Tibial nerve (tissue), 4 donors: ENCODE measurements at regions not wholly inside any gene's neighbourhood (a gene's known extent, or its start where the extent isn't known, plus 50 kb on each side); places are given as distances from the start of the nearest gene placed in this dataset.

Experiments
- DNase-seq, 2 donors: peaks; one replicate each; pipeline ENCODE4 v3.0.0-alpha.2; 2019; ENCODE audit warnings: low spot score in 2 of 2
- H3K27ac ChIP-seq, 4 donors: fragments of 200-600 bp; sonication (generic) in 3 of 4; one replicate each; pipeline ENCODE4 v1.5.1; 2017 to 2019; ENCODE audit warnings: mild to moderate bottlenecking in 1 of 4
- H3K27me3 ChIP-seq, 2 donors: fragments of 200-600 bp; sonication (generic) in 1 of 2; one replicate each; pipeline versions ENCODE4 v1.5.1 to v1.6.0; 2017 to 2019
- H3K36me3 ChIP-seq, 3 donors: fragments of 200-600 bp; sonication (generic); one replicate each; pipeline ENCODE4 v1.5.1; 2018 to 2019
- H3K4me1 ChIP-seq, 4 donors: fragments of 200-600 bp; sonication (generic) in 3 of 4; one replicate each; pipeline ENCODE4 v1.5.1; 2017 to 2019
- H3K4me3 ChIP-seq, 4 donors: fragments of 200-600 bp; sonication (generic) in 3 of 4; one replicate each; pipeline ENCODE4 v1.5.1; 2017 to 2019; ENCODE audit warnings: mild to moderate bottlenecking in 1 of 4, moderate library complexity in 1 of 4
- H3K9me3 ChIP-seq, 4 donors: fragments of 200-600 bp; sonication (generic) in 3 of 4; one replicate each; pipeline ENCODE4 v1.5.1; 2017 to 2019
- EP300 ChIP-seq, 2 donors: sonication (generic); formaldehyde crosslinking; IDR thresholded peaks; one replicate each; pipeline ENCODE4 v1.6.1; 2017; ENCODE audit warnings: antibody characterized with exemption in 2 of 2, mild to moderate bottlenecking in 1 of 2
- POLR2A ChIP-seq, 2 donors: fragments of 450-650 bp; IDR thresholded peaks; one replicate each; pipeline ENCODE4 v1.6.1; 2017; ENCODE audit warnings: antibody characterized with exemption in 2 of 2, mild to moderate bottlenecking in 2 of 2, moderate library complexity in 2 of 2
- WGBS, 2 donors: methylation state at CpG; one replicate each; pipeline ENCODE4 v1.1.5; 2018; 5-methylcytosine and 5-hydroxymethylcytosine counted together
- TF ChIP-seq, protein P1 (sequence below), 5 experiments: fragments of 200-600 bp in 3 of 5; fragments of 450-650 bp in 2 of 5; sonication (generic) in 3 of 5; IDR thresholded peaks; one replicate each; pipeline ENCODE4 v1.5.1; 2016 to 2019; ENCODE audit warnings: antibody characterized with exemption in 5 of 5, mild to moderate bottlenecking in 3 of 5, moderate library complexity in 2 of 5

DNA sequence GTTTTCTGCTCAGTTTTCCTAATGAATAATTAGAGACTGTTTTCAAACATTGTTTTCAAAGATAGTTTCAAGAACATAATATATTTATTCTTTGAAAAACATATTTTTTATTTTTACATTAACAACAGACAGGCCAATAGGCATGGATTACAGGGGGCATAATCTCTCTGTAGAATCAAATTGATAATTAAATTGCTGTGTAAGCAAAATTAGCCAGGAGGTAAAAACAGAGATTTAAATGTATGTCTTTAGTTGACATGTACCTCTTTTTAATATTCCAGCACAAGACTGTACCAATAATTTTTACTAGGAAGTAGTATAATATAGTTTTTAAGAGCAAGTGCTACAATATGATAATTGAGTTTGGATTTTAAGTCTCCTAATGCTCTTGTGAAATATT is 1444.5 kb downstream of the BRINP3 start:
- no peaks in the 10 kb centered on the region for H3K27me3 ChIP-seq
- no peak for TF ChIP-seq POLR2A (IDR thresholded peaks at IDR 0.05)
- no peak for TF ChIP-seq EP300 (IDR thresholded peaks at IDR 0.05)
- TF ChIP-seq, protein P1, sequence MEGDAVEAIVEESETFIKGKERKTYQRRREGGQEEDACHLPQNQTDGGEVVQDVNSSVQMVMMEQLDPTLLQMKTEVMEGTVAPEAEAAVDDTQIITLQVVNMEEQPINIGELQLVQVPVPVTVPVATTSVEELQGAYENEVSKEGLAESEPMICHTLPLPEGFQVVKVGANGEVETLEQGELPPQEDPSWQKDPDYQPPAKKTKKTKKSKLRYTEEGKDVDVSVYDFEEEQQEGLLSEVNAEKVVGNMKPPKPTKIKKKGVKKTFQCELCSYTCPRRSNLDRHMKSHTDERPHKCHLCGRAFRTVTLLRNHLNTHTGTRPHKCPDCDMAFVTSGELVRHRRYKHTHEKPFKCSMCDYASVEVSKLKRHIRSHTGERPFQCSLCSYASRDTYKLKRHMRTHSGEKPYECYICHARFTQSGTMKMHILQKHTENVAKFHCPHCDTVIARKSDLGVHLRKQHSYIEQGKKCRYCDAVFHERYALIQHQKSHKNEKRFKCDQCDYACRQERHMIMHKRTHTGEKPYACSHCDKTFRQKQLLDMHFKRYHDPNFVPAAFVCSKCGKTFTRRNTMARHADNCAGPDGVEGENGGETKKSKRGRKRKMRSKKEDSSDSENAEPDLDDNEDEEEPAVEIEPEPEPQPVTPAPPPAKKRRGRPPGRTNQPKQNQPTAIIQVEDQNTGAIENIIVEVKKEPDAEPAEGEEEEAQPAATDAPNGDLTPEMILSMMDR (IDR thresholded peaks at IDR 0.05): no peak
- H3K36me3 ChIP-seq: no peaks in the 10 kb centered on the region
- no peaks in the 10 kb centered on the region for H3K4me1 ChIP-seq
- H3K4me3 ChIP-seq: no peak overlapping the region
- DNase-seq: no peak
- H3K27ac ChIP-seq: no peak overlapping the region
- H3K9me3 ChIP-seq: no peaks in the 10 kb centered on the region

DNA sequence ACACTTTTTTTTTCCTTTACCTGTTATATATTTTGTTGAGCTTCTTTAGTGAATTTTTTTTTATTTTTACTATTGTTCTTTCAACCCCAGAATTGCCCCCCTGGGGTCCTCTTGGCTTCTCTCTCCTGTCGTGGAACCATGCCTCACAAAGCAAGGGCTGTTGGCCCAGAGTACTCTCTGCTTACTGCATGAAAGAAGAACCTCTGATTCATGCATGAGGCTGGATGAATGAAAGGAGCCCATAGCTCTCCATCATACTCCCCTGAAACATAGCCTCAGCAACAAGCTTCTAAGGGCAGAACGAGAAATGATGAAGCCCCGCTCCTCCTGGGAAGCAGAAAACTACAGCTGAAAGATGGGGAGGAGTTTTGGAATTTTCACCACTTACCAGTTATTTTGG is 1441.0 kb downstream of the BRINP3 start:
- Histone ChIP-seq H3K27ac (no peak overlapping the region), H3K27me3 (no peaks in the 10 kb centered on the region), H3K9me3 (no peaks in the 10 kb centered on the region), H3K36me3 (no peaks in the 10 kb centered on the region), H3K4me1 (no peaks in the 10 kb centered on the region), H3K4me3 (no peak overlapping the region)
- 74 to 79% methylated on average over 3 of the region's 3 CpGs for WGBS, 2 donors
- no peak for DNase-seq
- TF ChIP-seq, protein P1 (IDR thresholded peaks at IDR 0.05): no peak
- TF ChIP-seq EP300 (IDR thresholded peaks at IDR 0.05) (no peak), POLR2A (IDR thresholded peaks at IDR 0.05) (no peak)

DNA sequence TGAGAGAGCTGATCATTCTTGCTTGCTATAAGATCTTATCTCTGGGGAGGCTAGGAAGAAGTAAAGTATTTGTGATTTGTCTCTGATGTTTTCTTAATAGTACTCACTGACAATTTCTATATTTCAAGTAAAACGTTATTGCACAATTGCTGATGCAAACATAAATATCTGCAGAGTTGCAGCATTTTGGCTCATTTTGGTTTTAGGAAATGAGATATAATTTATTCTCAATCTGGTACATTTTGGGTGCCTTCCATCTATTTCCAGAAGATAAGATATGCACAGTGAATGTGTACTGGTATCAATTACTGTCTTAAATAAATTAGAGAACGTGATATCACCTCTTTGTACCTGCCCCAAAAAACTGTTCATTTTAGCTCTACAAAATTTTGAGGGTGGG is 1431.5 kb downstream of the BRINP3 start:
- WGBS, 2 donors: 63 to 68% methylated on average over 2 of the region's 2 CpGs
- Histone ChIP-seq H3K36me3 (no peaks in the 10 kb centered on the region), H3K27me3 (no peaks in the 10 kb centered on the region), H3K4me1 (no peaks in the 10 kb centered on the region), H3K4me3 (no peak overlapping the region), H3K27ac (no peak overlapping the region), H3K9me3 (no peaks in the 10 kb centered on the region)
- TF ChIP-seq POLR2A (IDR thresholded peaks at IDR 0.05) (no peak), EP300 (IDR thresholded peaks at IDR 0.05) (no peak)
- TF ChIP-seq, protein P1 (IDR thresholded peaks at IDR 0.05): no peak
- no peak for DNase-seq

DNA sequence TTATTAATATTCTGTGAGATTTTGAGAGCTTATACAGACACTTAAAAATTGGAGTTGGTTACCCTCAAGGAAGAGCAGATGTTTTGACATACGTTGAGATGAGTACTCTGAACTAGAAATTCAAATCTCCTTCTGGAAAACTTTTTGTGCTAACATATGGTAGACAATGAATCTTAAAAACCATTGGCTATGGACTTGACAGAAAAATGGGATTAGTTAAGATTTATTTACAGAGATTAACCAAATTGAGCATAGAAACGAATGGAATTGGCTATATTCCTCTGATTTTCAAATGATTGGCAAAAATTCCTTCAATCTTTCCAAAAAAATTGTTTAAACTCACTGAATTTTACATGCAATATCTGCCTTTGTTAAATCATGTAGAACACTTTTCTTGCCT is 1392.9 kb downstream of the BRINP3 start:
- Histone ChIP-seq H3K27ac (no peak overlapping the region), H3K4me1 (no peaks in the 10 kb centered on the region), H3K4me3 (no peak overlapping the region), H3K27me3 (no peaks in the 10 kb centered on the region), H3K36me3 (no peaks in the 10 kb centered on the region), H3K9me3 (no peaks in the 10 kb centered on the region)
- WGBS, 2 donors: 57 to 64% methylated on average over 2 of the region's 2 CpGs
- DNase-seq: no peak
- TF ChIP-seq EP300 (IDR thresholded peaks at IDR 0.05): no peak
- no peak for TF ChIP-seq POLR2A (IDR thresholded peaks at IDR 0.05)

DNA sequence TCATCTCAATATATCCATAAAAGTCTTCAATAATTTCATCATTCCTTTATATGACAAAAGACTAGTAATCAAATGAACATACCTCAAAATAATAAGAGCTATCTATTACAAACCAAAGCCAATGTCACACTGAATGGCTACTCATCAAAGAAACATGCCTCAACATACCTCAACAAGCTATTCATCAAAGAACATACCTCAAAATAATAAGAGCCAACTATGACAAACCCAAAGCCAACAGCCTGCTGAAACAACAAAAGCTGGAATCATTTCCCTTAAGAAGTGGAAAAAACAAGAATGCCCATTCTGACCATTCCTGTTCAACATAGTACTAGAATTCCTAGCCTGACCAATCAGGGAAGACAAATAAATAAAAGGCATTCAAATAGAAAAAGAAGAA is 1373.7 kb downstream of the BRINP3 start:
- TF ChIP-seq, protein P1 (IDR thresholded peaks at IDR 0.05): no peak
- no peak for TF ChIP-seq EP300 (IDR thresholded peaks at IDR 0.05)
- TF ChIP-seq POLR2A (IDR thresholded peaks at IDR 0.05): no peak
- no peak for DNase-seq

DNA sequence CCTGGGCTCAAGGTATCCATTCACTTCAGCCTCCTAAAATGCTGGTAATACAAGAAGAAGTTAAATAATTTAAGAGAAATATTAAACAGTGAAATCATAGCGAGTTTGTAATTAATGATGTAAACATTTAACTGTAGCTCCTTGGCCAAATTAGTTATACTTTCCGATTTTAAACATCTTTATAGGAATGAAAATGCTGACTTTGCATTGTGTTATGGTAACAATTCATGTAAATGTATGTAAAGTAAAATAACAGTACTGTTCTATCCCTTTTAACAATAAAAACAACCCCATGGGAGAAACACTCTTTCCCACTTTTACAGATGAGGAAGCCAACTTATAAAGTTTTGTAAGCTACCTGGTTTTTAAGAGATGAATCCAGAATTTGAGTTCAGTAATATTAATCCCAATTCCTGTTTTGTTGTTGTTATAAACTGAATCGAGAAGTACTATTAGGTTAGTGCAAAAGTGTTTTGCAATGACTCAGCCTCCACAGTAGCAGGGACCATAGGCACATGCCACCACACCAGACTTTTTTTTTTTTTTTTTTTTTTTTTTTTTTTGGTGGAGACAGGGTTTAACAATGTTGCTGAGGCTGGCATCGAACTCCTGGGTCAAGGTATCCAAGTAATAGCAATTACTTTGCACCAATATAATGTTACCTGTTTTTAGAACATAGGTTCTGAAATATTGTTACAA is 1360.4 kb downstream of the BRINP3 start:
- no peak overlapping the region for H3K4me3 ChIP-seq
- 83 to 93% methylated on average over 4 of the region's 4 CpGs for WGBS, 2 donors
- no peaks in the 10 kb centered on the region for H3K9me3 ChIP-seq
- no peaks in the 10 kb centered on the region for H3K27me3 ChIP-seq
- H3K4me1 ChIP-seq: no peaks in the 10 kb centered on the region
- TF ChIP-seq POLR2A (IDR thresholded peaks at IDR 0.05) (no peak), EP300 (IDR thresholded peaks at IDR 0.05) (no peak)
- TF ChIP-seq, protein P1 (IDR thresholded peaks at IDR 0.05): no peak
- H3K27ac ChIP-seq: no peak overlapping the region
- no peak for DNase-seq
- no peaks in the 10 kb centered on the region for H3K36me3 ChIP-seq

More for the DNA sequence above, 1373.7 kb downstream of the BRINP3 start:
- no peak overlapping the region for H3K27ac ChIP-seq
- no peak overlapping the region for H3K4me3 ChIP-seq
- H3K9me3 ChIP-seq: peaks cover 0 to 9% (median 0%) of the 10 kb centered on the region in 4 donors
- no peaks in the 10 kb centered on the region for H3K27me3 ChIP-seq
- no peaks in the 10 kb centered on the region for H3K36me3 ChIP-seq
- no peaks in the 10 kb centered on the region for H3K4me1 ChIP-seq
